ENCODE measurements at regions not wholly inside any gene's neighbourhood (a gene's known extent, or its start where the extent isn't known, plus 50 kb on each side); places are given as distances from the start of the nearest gene placed in this dataset.
"Not testable (repeated sequence)": the region's sequence is repeated elsewhere in the genome, so short reads cannot be mapped to it uniquely, and the experiment has no call there.

DNA sequence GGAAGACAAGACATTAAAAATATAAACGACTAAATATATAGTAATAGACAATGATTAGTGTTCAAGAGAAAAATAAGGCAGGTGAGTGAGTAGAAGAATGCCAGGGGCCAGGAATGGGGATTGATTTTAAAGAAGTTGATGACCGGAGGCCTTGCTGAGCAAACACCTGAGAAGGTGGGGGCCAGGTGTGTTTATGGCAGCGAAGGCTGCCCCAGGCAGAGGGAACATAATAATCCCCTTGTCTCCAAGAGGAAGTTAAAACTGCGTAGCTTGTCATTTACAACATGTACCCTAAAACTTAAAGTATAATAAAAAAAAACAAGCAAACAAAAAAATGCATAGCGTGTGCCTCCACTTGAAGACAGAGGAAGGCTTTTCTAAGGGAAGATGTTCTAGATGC lies 220.3 kb downstream of the URB2 start:
- no peaks in the 10 kb centered on the region for H3K36me3 ChIP-seq (replicated peaks; ENCODE audit: control insufficient read depth, insufficient read depth, low read length)
- H3K4me3 ChIP-seq (ENCODE audit: insufficient read depth, low read depth, low read length), result no peak overlapping the region
- DNase-seq, result no peak
- no peaks in the 10 kb centered on the region; the same call in 1 of the 2 replicates for H3K27me3 ChIP-seq (ENCODE audit: control insufficient read depth, insufficient read depth, low read length)

DNA sequence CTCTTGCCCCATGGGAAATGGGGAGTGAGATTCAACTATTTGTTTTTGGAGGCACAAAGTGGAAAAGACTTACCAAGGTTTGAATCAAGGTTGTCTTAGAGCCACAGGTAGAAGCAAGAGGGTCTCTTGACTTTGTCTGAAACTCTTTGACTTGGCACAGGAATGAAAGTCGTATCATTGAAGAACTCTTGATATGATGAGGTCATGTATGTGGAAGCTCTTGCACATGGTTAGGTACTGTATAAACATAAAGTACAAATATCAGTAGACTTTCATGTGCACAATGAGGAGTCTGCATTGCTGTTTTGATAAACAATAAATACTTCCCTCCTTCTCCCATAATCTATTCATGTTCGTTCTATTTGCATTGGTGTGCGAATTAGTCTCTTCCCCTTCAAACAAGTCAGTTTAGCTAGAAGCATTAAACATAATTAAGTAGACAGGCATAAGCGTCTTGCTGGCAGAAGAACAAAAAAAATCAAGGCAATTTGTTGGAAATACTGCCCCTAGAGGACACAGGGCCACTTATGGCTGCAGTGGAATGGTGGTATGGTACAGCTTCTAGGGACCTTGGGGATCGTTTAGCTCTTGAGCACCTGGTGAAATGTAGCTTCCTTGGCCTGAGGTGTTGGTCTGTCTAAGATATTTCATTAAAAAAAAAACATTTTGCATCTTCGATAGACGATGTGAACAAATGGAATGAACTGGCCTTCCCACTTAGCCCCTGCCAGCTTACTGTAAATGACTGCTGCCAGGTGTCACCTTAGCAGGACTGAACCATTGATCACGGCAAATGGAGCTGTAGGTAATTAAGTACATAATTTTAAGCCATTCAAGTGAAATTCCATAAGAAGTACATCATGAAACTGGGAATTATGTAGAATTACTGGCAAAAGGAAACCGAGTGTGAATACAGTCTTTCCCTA lies 218.0 kb upstream of the GALNT2 start:
- H3K36me3 ChIP-seq (replicated peaks; ENCODE audit: control insufficient read depth, insufficient read depth, low read length), result no peaks in the 10 kb centered on the region
- peak; percentile 67 for DNase-seq
- H3K27me3 ChIP-seq (ENCODE audit: control insufficient read depth, insufficient read depth, low read length), result no peaks in the 10 kb centered on the region
- no peak overlapping the region for H3K4me3 ChIP-seq (ENCODE audit: insufficient read depth, low read depth, low read length)

DNA sequence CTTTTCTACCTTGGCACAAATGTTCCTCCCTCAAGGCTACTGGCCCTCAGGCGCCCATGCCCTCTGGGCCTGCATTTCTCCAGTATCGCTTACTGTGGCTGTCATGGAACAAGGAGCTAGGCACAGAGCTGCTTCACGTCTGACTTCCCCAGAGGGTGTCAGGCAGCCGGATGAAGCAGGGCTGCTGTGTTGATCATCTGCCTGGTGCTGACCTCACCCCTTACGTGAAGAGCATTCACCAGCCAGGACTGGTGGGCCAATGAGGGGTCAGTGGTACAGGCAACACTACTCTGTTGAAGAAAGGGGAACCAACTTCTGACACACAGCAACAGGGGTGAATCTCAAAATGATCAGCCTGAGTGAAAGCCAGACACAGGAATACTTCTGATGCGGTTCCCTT lies 215.5 kb upstream of the GALNT2 start:
- DNase-seq, result no peak
- Histone ChIP-seq H3K27me3 (ENCODE audit: control insufficient read depth, insufficient read depth, low read length) (no peaks in the 10 kb centered on the region), H3K36me3 (replicated peaks; ENCODE audit: control insufficient read depth, insufficient read depth, low read length) (no peaks in the 10 kb centered on the region)

DNA sequence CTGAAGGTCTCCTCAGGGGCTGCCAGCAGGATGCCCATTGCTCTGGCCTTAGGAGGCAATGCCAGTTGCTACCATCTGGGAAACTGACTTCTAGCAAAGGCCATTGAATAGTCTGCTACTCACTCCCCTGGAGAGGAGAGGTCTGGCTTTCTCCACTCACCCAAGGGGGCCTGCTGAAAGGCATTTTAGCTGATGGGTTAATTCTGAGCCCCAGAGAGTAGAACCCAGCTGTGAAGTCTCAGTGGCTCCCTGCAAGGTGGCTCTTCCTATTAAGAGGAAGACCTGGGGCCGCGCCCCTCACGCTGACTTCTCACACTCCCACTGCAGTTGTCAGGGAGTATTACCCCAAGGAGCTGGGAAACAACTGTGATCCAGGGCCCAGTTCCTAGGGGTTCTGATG lies 213.3 kb upstream of the GALNT2 start:
- no peak overlapping the region for H3K4me3 ChIP-seq (ENCODE audit: insufficient read depth, low read depth, low read length)
- no peaks in the 10 kb centered on the region for H3K27me3 ChIP-seq (ENCODE audit: control insufficient read depth, insufficient read depth, low read length)
- DNase-seq, result no peak
- no peaks in the 10 kb centered on the region for H3K36me3 ChIP-seq (replicated peaks; ENCODE audit: control insufficient read depth, insufficient read depth, low read length)

More for the DNA sequence above, 215.5 kb upstream of the GALNT2 start:
- no peak overlapping the region for H3K4me3 ChIP-seq (ENCODE audit: insufficient read depth, low read depth, low read length)

DNA sequence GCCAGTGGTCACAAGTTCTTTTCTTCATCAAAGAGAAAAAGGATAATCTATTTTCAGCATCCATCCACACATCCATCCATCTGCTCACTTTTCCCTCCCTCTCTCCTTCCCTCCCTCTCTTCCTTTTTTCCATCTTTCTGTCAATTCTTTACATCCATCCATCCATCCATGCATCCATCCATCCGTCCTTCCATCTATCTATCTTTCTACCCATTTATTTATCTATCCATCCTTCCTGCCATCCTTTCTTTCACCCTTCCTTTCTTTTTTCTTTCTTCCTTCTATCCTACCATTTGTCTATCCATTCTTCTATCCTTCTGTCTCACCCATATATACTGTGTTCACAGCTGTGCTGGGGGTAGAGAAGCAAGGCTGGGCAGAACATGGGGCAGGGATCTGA lies 212.4 kb upstream of the GALNT2 start:
- H3K36me3 ChIP-seq (replicated peaks; ENCODE audit: control insufficient read depth, insufficient read depth, low read length), result no peaks in the 10 kb centered on the region
- no peak for DNase-seq
- no peaks in the 10 kb centered on the region for H3K27me3 ChIP-seq (ENCODE audit: control insufficient read depth, insufficient read depth, low read length)
- H3K4me3 ChIP-seq (ENCODE audit: insufficient read depth, low read depth, low read length), result no peak overlapping the region

DNA sequence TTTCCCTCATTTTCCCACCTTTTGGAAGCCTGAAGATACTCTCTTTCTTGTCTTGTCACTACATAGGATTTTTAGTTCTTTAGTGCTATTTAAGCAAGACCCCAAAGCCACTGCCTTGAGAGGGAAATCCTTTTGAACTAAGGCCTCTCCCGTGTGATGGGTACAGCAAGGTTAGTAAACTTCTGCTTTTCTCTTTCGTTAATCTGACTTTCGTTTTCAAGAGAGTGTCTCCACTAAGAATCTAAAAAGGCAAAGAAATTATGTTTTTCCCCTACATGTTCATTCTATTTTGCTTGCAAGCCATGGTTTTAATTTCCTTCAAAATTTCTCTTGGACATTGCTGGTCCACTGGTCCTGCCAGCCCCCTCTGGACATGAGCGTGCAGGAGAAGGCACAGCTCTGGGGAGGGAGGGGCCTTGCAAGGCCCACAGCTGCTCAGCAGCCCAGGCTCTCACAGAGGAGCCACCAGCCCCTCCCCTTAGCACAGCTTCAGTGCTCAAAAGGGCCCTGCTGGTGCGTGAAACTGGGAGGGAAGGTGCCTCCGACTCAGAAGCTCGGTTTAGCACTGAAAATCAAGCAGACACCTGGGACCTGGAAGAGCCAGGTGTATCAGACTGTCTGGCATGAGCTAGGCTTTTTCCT lies 210.9 kb upstream of the GALNT2 start:
- Histone ChIP-seq H3K36me3 (replicated peaks; ENCODE audit: control insufficient read depth, insufficient read depth, low read length) (no peaks in the 10 kb centered on the region), H3K27me3 (ENCODE audit: control insufficient read depth, insufficient read depth, low read length) (no peaks in the 10 kb centered on the region), H3K4me3 (ENCODE audit: insufficient read depth, low read depth, low read length) (no peak overlapping the region)
- peak; percentile 49 for DNase-seq

DNA sequence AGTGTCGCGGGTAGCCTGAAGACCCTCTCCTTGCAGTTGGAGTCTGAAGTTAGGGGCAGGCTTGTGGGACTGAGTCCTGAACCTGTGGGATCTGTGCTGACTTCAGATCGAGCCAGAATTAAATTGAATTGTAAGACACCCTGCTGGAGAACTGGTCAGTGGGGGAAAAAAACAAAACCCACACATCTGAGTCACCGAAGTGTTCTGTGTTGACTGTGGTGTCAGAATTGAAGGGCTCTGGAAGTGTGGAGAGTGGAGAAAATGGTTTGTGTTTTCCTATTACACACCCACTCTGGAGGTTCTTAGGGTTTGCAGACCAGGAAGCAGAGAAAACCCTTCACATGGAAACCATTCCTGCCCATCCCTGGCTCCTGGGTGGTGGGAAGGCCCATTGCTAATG lies 209.5 kb upstream of the GALNT2 start:
- Histone ChIP-seq H3K4me3 (ENCODE audit: insufficient read depth, low read depth, low read length) (no peak overlapping the region), H3K27me3 (ENCODE audit: control insufficient read depth, insufficient read depth, low read length) (no peaks in the 10 kb centered on the region), H3K36me3 (replicated peaks; ENCODE audit: control insufficient read depth, insufficient read depth, low read length) (no peaks in the 10 kb centered on the region)
- no peak for DNase-seq

DNA sequence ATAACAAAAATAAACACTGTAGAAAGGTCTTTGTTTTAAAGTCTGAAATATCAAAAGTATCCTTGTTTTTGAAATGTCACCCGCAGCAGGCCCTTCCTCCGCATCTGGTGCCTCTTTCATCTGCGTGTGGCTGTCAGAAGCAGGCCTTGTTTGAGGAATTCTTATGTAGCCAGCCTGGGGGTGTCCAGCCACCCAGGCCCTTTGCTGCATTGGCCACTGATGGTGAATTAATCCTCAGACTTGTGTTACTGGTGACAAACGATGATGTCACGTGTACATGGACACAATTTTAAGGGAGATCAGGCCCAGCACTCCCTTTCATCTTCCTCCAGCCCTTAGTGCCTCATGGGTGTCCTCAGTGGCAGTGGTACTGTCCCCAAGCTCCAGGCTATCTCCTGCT lies 208.0 kb upstream of the GALNT2 start:
- H3K4me3 ChIP-seq (ENCODE audit: insufficient read depth, low read depth, low read length), result no peak overlapping the region
- H3K27me3 ChIP-seq (ENCODE audit: control insufficient read depth, insufficient read depth, low read length), result no peaks in the 10 kb centered on the region
- no peaks in the 10 kb centered on the region for H3K36me3 ChIP-seq (replicated peaks; ENCODE audit: control insufficient read depth, insufficient read depth, low read length)
- DNase-seq, result no peak

DNA sequence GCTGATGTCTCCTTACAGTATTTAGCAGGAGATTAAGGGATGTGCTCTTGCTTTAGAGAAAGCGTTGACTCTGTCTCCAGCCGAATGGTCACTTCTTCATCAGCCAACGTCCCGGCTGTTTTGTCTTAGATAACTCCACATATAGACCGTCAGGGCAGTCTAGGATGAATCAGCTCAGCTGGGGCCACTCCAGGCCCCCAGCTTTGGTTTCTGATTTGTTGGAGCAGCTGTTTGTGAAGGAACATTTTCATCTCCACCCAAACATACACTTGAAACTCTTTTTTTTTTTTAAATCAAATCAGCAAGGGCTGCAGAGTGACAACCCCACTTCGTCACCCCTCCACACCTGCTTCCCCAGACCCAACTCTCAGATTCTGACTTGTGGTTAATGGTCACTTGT lies 206.1 kb upstream of the GALNT2 start:
- H3K36me3 ChIP-seq (replicated peaks; ENCODE audit: control insufficient read depth, insufficient read depth, low read length), result no peaks in the 10 kb centered on the region
- no peak overlapping the region for H3K4me3 ChIP-seq (ENCODE audit: insufficient read depth, low read depth, low read length)
- DNase-seq, result no peak
- no peaks in the 10 kb centered on the region for H3K27me3 ChIP-seq (ENCODE audit: control insufficient read depth, insufficient read depth, low read length)

DNA sequence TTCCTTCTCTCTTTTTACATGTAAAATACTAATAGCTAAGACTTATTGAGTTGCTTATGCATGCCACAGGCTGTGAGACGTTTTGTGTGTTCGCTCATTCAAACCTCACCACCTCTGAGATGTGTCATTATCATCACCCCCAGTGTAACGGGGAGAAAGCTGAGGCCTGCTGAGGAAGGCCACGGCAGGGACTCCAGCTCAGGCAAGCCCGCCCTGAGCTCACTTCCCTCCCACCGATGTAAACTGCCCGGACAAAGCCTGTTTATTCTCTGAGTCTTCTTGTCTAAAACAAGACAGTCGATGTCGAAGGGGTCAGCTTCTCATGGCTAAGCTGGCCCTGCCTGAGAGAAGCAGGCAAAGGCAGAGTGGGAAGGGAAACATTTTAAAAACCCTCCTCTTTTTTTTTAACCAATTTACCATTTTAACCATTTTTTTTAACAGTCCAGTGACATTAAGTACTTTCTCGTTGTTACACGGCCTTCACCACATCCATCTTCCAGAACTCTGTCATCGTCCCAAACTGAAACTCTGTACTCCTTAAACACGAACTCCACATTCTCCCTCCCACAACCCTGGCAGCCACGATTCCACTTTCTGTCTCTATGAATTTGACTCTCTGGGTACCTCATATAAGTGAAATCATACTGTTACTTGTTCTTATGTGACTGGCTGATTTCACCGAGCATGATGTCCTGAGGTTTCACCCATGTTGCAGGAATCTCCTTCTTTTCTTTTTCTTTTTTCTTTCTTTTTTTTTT lies 204.8 kb upstream of the GALNT2 start:
- DNase-seq, result peak; percentile 62
- no peaks in the 10 kb centered on the region for H3K27me3 ChIP-seq (ENCODE audit: control insufficient read depth, insufficient read depth, low read length)
- H3K4me3 ChIP-seq (ENCODE audit: insufficient read depth, low read depth, low read length), result no peak overlapping the region
- H3K36me3 ChIP-seq (replicated peaks; ENCODE audit: control insufficient read depth, insufficient read depth, low read length), result no peaks in the 10 kb centered on the region

DNA sequence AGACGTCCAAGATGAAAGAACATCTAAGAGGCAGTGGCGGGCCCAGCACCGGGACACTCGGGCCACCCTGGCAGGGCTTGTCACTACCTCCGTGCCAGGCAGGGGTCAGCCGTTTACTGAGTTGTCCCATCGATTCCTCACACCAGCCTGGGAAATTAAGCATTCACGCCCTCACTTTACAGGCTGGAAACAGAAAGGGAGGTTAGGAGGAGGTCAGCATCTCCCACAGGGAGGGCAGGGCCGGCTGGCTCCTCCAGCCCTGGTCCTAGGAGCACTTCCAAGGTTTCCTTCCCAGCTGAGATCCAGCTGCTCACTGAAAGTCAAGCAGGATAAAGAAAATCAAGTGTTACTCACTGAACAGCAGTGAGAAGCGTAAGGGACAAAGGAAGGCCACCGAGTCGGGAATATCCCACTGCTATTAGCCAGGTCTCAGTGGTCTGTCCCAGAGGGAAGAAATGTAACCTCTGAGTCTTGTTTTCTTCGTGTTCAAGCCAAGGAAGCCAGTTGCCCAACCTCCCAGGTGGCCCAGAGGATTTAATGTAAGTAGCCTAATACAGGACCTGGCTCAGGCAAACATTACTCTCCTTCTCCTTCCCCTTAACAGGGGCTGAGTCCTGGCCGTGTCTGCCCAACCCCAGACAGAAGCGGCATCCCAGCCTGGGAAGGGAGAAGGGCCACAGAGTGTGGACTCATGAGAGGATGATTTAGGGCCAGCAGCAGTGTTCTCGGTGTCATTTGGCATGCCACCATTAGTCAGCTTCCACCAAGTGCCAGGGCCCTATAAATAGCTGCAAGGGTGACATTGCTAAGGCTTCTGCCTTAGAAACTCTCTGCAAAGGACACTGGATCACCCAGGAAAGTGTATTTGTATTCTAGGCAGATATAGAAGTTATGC lies 203.1 kb upstream of the GALNT2 start:
- H3K4me3 ChIP-seq (ENCODE audit: insufficient read depth, low read depth, low read length), result no peak overlapping the region
- no peaks in the 10 kb centered on the region for H3K36me3 ChIP-seq (replicated peaks; ENCODE audit: control insufficient read depth, insufficient read depth, low read length)
- DNase-seq, result no peak
- H3K27me3 ChIP-seq (ENCODE audit: control insufficient read depth, insufficient read depth, low read length), result no peaks in the 10 kb centered on the region

DNA sequence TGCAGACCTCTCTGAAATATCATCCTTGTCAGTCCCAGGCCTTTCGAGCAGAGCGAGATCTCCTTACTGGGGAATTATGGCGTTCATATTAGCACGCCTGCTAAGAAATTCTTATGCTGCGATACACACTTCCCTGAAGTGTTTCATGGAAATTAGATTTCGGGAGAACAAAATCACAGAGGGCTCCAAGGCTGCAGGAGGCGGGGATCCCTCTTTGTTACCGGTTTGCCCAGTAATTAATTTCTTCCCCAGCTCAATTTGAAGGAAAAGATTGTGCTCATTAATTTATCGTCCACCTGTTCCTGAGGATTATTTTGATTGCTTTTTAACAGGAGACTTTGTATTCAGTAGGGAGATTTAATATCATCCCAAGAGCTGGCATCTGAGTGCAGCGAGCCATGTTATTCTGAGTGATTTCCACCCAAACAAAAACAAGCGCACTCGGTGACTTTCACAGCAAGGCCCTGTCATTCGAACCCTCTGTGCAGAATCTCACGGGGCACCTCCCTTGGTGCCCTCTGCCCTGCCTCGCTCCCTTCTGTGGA lies 202.3 kb upstream of the GALNT2 start:
- Histone ChIP-seq H3K4me3 (ENCODE audit: insufficient read depth, low read depth, low read length) (no peak overlapping the region), H3K27me3 (ENCODE audit: control insufficient read depth, insufficient read depth, low read length) (no peaks in the 10 kb centered on the region; the same call in 1 of the 2 replicates), H3K36me3 (replicated peaks; ENCODE audit: control insufficient read depth, insufficient read depth, low read length) (no peaks in the 10 kb centered on the region)
- DNase-seq, result no peak

DNA sequence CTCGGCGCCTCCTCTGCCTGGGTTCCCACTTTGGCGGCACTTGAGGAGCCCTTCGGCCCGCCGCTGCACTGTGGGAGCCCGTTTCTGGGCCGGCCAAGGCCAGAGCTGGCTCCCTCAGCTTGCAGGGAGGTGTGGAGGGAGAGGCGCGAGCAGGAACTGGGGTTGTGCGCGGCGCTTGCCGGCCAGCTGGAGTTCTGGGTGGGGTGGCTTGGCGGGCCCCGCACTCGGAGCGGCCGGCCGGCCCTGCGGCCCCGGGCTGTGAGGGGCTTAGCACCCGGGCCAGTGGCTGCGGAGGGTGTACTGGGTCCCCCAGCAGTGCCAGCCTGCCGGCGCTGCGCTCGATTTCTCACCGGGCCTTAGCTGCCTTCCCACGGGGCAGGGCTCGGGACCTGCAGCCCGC lies 201.7 kb upstream of the GALNT2 start:
- not testable (repeated sequence) for DNase-seq; H3K27me3 ChIP-seq (ENCODE audit: control insufficient read depth, insufficient read depth, low read length); H3K4me3 ChIP-seq (ENCODE audit: insufficient read depth, low read depth, low read length); H3K36me3 ChIP-seq (replicated peaks; ENCODE audit: control insufficient read depth, insufficient read depth, low read length)

DNA sequence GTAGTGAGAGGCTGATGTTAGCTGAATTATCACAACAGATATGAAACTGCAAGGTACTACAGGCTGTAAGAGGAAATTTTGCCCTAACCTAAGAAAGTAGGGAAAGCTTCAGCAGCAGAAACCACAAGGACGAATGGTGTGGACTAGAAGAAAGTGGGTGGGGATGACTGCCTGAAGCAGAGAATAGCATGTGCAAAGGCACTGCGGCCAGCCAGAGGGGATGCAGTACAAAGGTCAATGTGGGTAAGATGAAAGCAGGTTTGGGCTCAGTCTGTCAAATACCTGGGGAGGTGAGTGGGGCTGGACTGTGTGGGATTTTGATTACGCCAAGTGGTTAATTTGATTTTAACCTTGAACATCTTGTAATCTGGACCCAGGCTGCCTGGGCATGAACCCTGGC lies 199.3 kb upstream of the GALNT2 start:
- Histone ChIP-seq H3K36me3 (replicated peaks; ENCODE audit: control insufficient read depth, insufficient read depth, low read length) (no peaks in the 10 kb centered on the region), H3K4me3 (ENCODE audit: insufficient read depth, low read depth, low read length) (no peak overlapping the region), H3K27me3 (ENCODE audit: control insufficient read depth, insufficient read depth, low read length) (no peaks in the 10 kb centered on the region; the same call in 1 of the 2 replicates)
- DNase-seq, result no peak

Measured in H7 (cell line).